Left renal cortex interstitium (tissue), 4 donors: ENCODE measurements at regions not wholly inside any gene's neighbourhood (a gene's known extent, or its start where the extent isn't known, plus 50 kb on each side); places are given as distances from the start of the nearest gene placed in this dataset.

Experiments
- DNase-seq, 4 donors: peaks; one replicate each; pipeline ENCODE4 v3.0.0-alpha.2; 2013; ENCODE audit warnings: low read depth in 4 of 4, low spot score in 2 of 4, missing footprints in 1 of 4

GRCh38 chr6:54991761-54992330, 145.3 kb downstream of the FAM83B start:
- DNase-seq, result no peak

GRCh38 chr6:54992789-54993188, 146.2 kb downstream of the FAM83B start:
- DNase-seq, result no peak

- DNase-seq, result no peak
Measured at GRCh38 chr6:54993294-54993693, 146.7 kb downstream of the FAM83B start.

- DNase-seq, result no peak
Measured at GRCh38 chr6:54993948-54994347, 147.4 kb downstream of the FAM83B start.

GRCh38 chr6:54998576-54998975, 152.0 kb downstream of the FAM83B start:
- DNase-seq, result no peak

GRCh38 chr6:55003719-55004430, 157.3 kb downstream of the FAM83B start:
- DNase-seq, result no peak

GRCh38 chr6:55009131-55009530, 162.6 kb downstream of the FAM83B start:
- no peak for DNase-seq

- no peak for DNase-seq
Measured at GRCh38 chr6:55011034-55011433, 163.3 kb upstream of the HCRTR2 start.

- DNase-seq, result no peak
Measured at GRCh38 chr6:55012454-55012853, 161.9 kb upstream of the HCRTR2 start.

- peak in 1 of 4 donors; percentile 6 for DNase-seq
Measured at GRCh38 chr6:55014321-55015088, 159.8 kb upstream of the HCRTR2 start.

- DNase-seq, result no peak
Measured at GRCh38 chr6:55016261-55016660, 158.1 kb upstream of the HCRTR2 start.

GRCh38 chr6:55017555-55018300, 156.6 kb upstream of the HCRTR2 start:
- DNase-seq, result no peak

GRCh38 chr6:55019591-55019990, 154.7 kb upstream of the HCRTR2 start:
- DNase-seq, result no peak

GRCh38 chr6:55023230-55023629, 151.1 kb upstream of the HCRTR2 start:
- no peak for DNase-seq

- no peak for DNase-seq
Measured at GRCh38 chr6:55033016-55033546, 141.2 kb upstream of the HCRTR2 start.

- DNase-seq, result no peak
Measured at GRCh38 chr6:55034752-55035151, 139.6 kb upstream of the HCRTR2 start.

- DNase-seq, result no peak
Measured at GRCh38 chr6:55040102-55040848, 134.0 kb upstream of the HCRTR2 start.

GRCh38 chr6:55046869-55047422, 127.4 kb upstream of the HCRTR2 start:
- no peak for DNase-seq

GRCh38 chr6:55047451-55048044, 126.8 kb upstream of the HCRTR2 start:
- DNase-seq, result no peak
